Uterus (tissue), 2 donors: ENCODE measurements at regions not wholly inside any gene's neighbourhood (a gene's known extent, or its start where the extent isn't known, plus 50 kb on each side); places are given as distances from the start of the nearest gene placed in this dataset.

Experiments
- CTCF ChIP-seq, 4 experiments: fragments of 200-600 bp in 2 of 4; fragments of 450-650 bp in 2 of 4; sonication (generic) in 2 of 4; IDR thresholded peaks; one replicate each; pipeline ENCODE4 v1.5.1; 2016 to 2019; ENCODE audit warnings: antibody characterized with exemption in 4 of 4, mild to moderate bottlenecking in 2 of 4, moderate library complexity in 1 of 4
- POLR2A ChIP-seq, 2 donors: fragments of 450-650 bp; IDR thresholded peaks; one replicate each; pipeline ENCODE4 v1.6.1; 2016; ENCODE audit warnings: antibody characterized with exemption in 2 of 2, mild to moderate bottlenecking in 1 of 2, moderate library complexity in 1 of 2

DNA sequence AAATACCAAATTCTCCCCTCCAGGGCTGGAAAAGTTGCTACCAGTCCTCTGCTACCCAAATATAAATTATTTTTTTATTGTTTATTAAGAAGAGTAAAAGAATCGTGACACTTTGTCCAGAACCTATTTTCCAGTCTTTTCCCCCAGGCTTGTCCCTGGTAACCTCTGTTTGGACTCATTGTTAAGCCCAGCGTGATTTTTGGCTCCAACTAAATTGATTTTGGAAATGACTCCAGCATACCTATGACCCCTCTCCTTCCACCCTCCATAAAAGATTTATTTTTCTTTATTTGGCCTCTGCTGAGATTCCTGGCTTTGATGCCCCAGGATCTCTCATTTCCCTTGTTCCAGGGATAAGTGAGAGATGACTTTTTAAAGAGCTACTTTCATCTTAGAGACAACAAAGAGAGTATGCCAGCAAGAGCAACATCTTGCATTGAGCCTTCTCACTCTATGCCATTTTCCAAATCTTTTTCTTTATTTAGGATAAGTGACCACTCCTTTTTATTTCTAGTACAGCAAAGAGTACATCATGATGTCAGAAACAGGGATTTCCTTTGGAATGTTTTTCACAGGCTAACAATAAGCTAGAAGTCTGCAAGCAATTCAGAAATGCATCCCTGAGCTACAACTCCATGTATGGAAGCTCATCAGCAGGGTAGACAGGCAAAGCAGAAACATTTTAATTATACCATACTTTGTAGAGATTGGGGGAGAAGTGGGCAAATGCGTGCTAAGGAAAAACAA is 75.8 kb downstream of the DAD1 start:
- TF ChIP-seq CTCF (IDR thresholded peaks at IDR 0.05) (no peak), POLR2A (IDR thresholded peaks at IDR 0.05) (no peak)
